Lung (tissue), 11 donors: ENCODE measurements at regions not wholly inside any gene's neighbourhood (a gene's known extent, or its start where the extent isn't known, plus 50 kb on each side); places are given as distances from the start of the nearest gene placed in this dataset.
A peak's percentile ranks its signal among the peaks of the same experiment; 100 is the strongest.

ENCODE experiments used
- ATAC-seq: fragments of 200-7000 bp; cut with Tn5 transposase; one replicate; pipeline ENCODE4 v1.9.1; 2020; ENCODE audit warnings: moderate number of reproducible peaks; ENCODE audit not compliant: insufficient read depth, low FRiP score
- DNase-seq, 3 donors: peaks; one replicate each; pipeline ENCODE4 v3.0.0-alpha.2; 2013 to 2017
- H3K27ac ChIP-seq, 2 donors: one replicate each; pipeline ENCODE4 v1.5.1; 2013; ENCODE audit warnings: mild to moderate bottlenecking in 2 of 2, moderate library complexity in 2 of 2, control low read depth in 1 of 2, inconsistent platforms in 1 of 2, low read depth in 1 of 2, low read length in 1 of 2
- H3K27me3 ChIP-seq, 3 donors: one replicate each; pipeline ENCODE4 v1.5.1; 2013; ENCODE audit warnings: low read length in 2 of 3; ENCODE audit not compliant: control insufficient read depth in 3 of 3, insufficient read depth in 3 of 3
- H3K36me3 ChIP-seq, 4 donors: one replicate each; pipeline ENCODE4 v1.5.1; 2013; ENCODE audit warnings: low read length in 4 of 4, mild to moderate bottlenecking in 1 of 4, moderate library complexity in 1 of 4; ENCODE audit not compliant: control insufficient read depth in 4 of 4, insufficient read depth in 4 of 4
- H3K4me1 ChIP-seq, 5 donors: one replicate each; pipeline ENCODE4 v1.5.1; 2013; ENCODE audit warnings: low read length in 5 of 5, mild to moderate bottlenecking in 2 of 5, moderate library complexity in 1 of 5; ENCODE audit not compliant: control insufficient read depth in 5 of 5, insufficient read depth in 5 of 5
- H3K4me3 ChIP-seq: one replicate; pipeline ENCODE4 v1.5.1; 2013; ENCODE audit warnings: mild to moderate bottlenecking, control low read depth, moderate library complexity
- H3K9ac ChIP-seq, 2 donors: one replicate each; pipeline ENCODE4 v1.5.1; 2013; ENCODE audit warnings: low read length in 2 of 2, control low read depth in 1 of 2; ENCODE audit not compliant: insufficient read depth in 1 of 2
- H3K9me3 ChIP-seq, 4 donors: one replicate each; pipeline ENCODE4 v1.5.1; 2013; ENCODE audit warnings: low read length in 3 of 4, mild to moderate bottlenecking in 1 of 4, moderate library complexity in 1 of 4; ENCODE audit not compliant: control insufficient read depth in 4 of 4, insufficient read depth in 3 of 4
- WGBS, 2 donors: extraction: QIAGEN DNeasy Blood & Tissue Kit; methylation state at CpG; one replicate each; pipeline ENCODE4 v1.1.7; 2013; 5-methylcytosine and 5-hydroxymethylcytosine counted together
- TF ChIP-seq, protein P1 (sequence below): IDR thresholded peaks from 2 replicates; pipeline ENCODE4 v1.5.1; 2012; ENCODE audit warnings: mild to moderate bottlenecking; ENCODE audit errors: control extremely low read depth, extremely low read depth
- donor health status: control.
- donor health status: control.
- donor health status: Bipolar disorder and iron deficiency.
- donor health status: healthy.
- donor health status: DM: yes; HTN: yes; CAD: no.

- no peaks in the 10 kb centered on the region for H3K4me1 ChIP-seq
- no peak overlapping the region for H3K9ac ChIP-seq
- WGBS, 2 donors = 81 to 85% methylated on average over 4 of the region's 4 CpGs
- no peaks in the 10 kb centered on the region for H3K27me3 ChIP-seq
- no peak overlapping the region for H3K27ac ChIP-seq
- no peak for ATAC-seq
- H3K9me3 ChIP-seq = peaks cover 0 to 2% (median 0%) of the 10 kb centered on the region in 4 donors
- no peak for DNase-seq
- no peak overlapping the region for H3K4me3 ChIP-seq
- H3K36me3 ChIP-seq = no peaks in the 10 kb centered on the region
- TF ChIP-seq, protein P1, sequence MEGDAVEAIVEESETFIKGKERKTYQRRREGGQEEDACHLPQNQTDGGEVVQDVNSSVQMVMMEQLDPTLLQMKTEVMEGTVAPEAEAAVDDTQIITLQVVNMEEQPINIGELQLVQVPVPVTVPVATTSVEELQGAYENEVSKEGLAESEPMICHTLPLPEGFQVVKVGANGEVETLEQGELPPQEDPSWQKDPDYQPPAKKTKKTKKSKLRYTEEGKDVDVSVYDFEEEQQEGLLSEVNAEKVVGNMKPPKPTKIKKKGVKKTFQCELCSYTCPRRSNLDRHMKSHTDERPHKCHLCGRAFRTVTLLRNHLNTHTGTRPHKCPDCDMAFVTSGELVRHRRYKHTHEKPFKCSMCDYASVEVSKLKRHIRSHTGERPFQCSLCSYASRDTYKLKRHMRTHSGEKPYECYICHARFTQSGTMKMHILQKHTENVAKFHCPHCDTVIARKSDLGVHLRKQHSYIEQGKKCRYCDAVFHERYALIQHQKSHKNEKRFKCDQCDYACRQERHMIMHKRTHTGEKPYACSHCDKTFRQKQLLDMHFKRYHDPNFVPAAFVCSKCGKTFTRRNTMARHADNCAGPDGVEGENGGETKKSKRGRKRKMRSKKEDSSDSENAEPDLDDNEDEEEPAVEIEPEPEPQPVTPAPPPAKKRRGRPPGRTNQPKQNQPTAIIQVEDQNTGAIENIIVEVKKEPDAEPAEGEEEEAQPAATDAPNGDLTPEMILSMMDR = no peak
These were observed 122.9 kb upstream of the TTC29 start for GRCh38 chr4:147068564-147068963.

DNA sequence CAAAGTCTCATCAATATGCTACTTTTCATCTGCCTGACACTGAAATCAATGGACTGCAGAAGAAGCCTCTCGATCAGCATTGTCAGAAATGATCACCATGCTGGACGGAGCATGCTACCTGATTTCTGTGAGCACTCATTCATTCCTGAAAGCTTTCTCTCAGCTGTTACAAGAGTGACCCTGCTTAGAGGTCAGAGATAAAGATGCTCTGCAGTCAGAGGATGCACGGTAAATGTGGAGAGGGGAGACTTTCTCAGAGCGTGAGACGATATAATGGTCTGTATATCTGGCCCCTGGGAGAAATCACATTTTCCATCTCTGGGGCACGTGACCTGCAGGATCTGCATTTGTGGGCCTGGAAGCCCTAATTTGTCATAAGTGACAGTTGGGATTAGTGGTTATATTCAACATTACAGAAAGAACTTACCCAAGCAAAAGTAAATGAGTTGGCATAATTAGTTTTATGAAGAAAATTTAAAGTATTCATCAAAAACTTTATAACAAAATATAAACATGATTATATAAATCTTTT, 125.6 kb upstream of the TTC29 start:
- TF ChIP-seq, protein P1 = no peak
- Histone ChIP-seq H3K9ac (no peak overlapping the region), H3K4me1 (no peaks in the 10 kb centered on the region), H3K9me3 (peaks cover 0 to 3% (median under 1%) of the 10 kb centered on the region in 4 donors), H3K4me3 (no peak overlapping the region), H3K27ac (no peak overlapping the region), H3K36me3 (no peaks in the 10 kb centered on the region), H3K27me3 (no peaks in the 10 kb centered on the region)
- ATAC-seq (no peak), DNase-seq (no peak)
- WGBS, 2 donors = 82 to 90% methylated on average over 6 of the region's 6 CpGs

- Histone ChIP-seq H3K27ac (no peak overlapping the region), H3K9me3 (peaks cover 0 to 3% (median under 1%) of the 10 kb centered on the region in 4 donors), H3K27me3 (no peaks in the 10 kb centered on the region), H3K4me1 (peaks cover 0 to 18% (median 9%) of the 10 kb centered on the region in 5 donors), H3K36me3 (no peaks in the 10 kb centered on the region), H3K9ac (no peak overlapping the region), H3K4me3 (no peak overlapping the region)
- peak in 1 of 3 donors; percentile 18 for DNase-seq
- WGBS, 2 donors = 77 to 82% methylated on average over 2 of the region's 2 CpGs
- no peak for ATAC-seq
- TF ChIP-seq, protein P1 = no peak
These were observed 130.5 kb upstream of the TTC29 start for GRCh38 chr4:147076179-147076578.

DNA sequence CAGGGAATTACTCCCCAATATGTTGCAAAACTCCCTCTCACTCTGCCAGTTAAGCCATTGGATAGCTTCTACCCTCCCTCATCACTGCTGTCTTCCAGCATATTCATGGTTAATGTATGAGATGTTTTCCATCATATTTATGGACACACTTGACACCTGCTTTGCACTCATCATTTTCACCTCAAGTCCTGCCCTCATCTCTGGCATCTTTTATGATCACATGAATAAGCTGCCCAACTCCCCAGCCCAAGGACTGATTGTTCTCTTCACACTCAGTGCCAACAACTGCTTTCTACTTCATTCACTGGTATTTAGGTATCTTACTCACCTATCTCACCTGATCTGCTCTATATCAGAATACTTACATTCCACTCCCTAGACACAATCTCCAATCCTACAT, 131.1 kb upstream of the TTC29 start:
- TF ChIP-seq, protein P1 = no peak
- H3K4me3 ChIP-seq = no peak overlapping the region

More for the DNA sequence above, 131.1 kb upstream of the TTC29 start:
- Histone ChIP-seq H3K9ac (no peak overlapping the region), H3K9me3 (peaks cover 0 to 3% (median under 1%) of the 10 kb centered on the region in 4 donors), H3K27me3 (no peaks in the 10 kb centered on the region), H3K36me3 (no peaks in the 10 kb centered on the region), H3K4me1 (peaks cover 0 to 18% (median 9%) of the 10 kb centered on the region in 5 donors), H3K27ac (no peak overlapping the region)
- ATAC-seq (no peak), DNase-seq (no peak)
